ENCODE measurements at regions not wholly inside any gene's neighbourhood (a gene's known extent, or its start where the extent isn't known, plus 50 kb on each side); places are given as distances from the start of the nearest gene placed in this dataset.

GRCh38 chr10:123597676-123598075 is 68.5 kb upstream of the GPR26 start:
- TF ChIP-seq CTCF (IDR thresholded peaks at IDR 0.05) (no peak), POLR2AphosphoS5 (IDR thresholded peaks at IDR 0.05) (no peak)
